ENCODE measurements at regions not wholly inside any gene's neighbourhood (a gene's known extent, or its start where the extent isn't known, plus 50 kb on each side); places are given as distances from the start of the nearest gene placed in this dataset.

DNA sequence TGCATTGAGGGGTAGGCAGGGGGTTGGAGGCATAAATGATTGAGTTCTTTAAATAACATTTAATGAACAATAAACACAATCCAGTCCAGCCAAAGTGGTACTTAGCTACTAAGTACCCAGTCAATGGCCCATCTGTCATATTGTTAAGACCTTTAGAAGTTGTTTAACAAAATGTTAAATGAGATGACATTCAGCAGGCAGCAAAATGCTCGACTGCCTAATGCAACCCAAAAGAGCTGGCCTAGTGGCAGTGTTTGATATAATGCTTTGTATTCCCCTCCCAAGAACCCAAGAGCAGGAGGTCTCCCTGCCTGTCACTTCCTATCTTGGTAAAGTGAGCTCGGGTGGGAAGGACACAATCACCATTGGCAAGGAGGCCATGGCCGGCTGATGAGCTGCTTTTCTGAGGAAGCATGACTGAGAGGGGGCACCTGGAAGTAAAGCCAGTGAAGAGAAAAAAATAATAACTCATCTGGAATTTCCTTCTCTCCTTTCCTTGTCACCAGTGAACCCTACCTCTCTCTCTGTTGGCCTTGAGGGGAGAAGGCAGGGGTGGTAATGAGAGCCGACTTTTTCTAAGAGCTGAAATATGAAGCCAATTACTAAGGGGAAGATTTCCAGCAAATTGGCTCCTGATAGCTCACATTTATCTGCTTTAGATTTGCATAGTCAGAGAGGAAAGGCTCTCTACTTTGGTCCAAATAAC, 140.6 kb downstream of the C1D start:
- DNase-seq, result no peak

DNA sequence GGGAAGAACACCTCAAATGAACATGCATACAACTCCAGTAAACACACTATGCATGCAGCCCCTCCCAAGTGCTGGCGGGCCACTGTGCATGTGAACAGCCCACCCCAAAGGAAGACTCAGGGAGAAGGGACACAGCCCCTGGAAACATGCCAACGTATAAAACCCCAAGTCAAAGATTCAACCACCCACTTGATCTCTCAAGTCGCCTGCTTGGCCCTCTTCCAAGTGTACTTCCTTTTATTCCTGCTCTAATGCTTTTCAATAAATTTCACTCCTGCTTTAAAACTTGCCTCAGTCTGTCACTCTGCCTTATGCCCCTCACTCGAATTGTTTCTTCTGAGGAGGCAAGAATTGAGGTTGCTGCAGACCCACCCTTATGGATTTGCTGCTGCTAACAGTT, 139.1 kb downstream of the C1D start:
- DNase-seq, result no peak

DNA sequence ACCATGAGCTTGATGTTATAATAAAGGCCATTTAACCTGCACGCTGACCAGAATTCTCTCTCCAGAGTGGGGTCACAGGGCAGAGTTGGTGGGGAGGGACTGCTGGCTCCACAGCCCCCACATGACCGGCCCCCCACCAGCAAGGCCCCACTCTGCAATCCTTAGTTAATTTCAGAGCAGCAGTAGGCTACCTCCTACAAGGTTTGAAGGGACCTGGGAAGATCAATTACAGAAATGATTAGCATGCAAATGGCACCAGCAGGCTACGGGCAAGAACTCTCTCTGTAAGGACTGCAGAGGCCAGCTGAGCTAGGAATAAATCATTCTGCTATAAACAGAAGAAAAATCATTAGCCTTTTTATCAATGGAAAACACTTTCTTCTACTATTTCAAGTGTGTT, 135.3 kb downstream of the C1D start:
- no peak for DNase-seq

DNA sequence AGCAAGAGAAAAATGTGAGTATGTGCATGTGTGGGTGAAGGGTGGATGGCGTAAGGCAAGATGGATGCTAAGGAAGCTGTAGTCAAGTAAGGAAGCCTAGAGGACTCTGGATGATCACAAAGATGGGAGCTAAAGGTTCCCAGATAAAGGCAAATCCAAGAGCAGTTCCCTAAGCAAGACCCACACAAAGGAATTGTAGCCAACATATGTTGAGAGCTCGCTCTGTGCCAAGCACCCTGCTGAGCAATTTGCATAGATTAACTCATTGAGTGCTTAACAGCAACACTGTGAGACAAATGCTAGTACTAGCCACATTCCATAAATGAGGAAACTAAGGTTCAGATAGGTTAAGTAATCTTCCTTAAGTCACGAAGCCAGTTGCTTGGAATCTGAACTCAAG, 132.6 kb downstream of the C1D start:
- no peak for DNase-seq

DNA sequence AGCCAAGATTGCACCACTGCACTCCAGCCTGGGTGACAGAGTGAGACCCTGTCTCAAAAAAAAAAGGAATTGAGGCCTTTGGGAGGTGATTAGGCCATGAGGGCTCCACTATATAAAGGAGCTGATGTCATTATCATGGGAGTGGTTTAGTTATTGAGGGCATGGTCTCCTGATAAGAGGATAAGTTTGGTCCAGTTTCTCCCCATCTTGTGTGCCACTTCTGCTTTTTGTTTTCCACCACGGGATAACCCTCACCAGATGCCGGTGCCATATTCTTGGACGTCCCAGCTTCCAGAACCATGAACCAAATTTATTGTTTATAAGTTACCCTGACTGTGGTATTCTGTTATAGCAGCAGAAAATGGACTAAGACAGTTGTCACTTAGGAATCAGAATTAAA, 125.8 kb downstream of the C1D start:
- DNase-seq, result no peak

DNA sequence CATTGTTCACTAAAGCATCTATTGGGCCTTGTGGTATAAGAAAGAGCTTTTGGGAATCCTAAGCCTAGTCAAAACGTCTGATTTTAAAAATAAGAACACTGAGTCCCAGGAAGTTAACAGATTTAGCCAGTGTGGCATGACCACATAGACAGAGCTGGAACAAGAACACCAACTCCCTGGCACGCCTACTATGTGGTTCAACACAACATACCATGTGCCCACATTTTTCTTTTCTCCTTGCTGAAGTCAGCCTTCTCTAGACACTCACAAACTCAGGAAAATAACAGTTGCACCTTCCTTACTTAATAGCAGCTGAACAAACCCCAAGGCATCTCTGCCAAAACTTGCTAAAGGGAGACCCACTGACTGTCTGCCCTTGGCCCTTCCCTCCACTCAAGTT, 124.8 kb downstream of the C1D start:
- no peak for DNase-seq

DNA sequence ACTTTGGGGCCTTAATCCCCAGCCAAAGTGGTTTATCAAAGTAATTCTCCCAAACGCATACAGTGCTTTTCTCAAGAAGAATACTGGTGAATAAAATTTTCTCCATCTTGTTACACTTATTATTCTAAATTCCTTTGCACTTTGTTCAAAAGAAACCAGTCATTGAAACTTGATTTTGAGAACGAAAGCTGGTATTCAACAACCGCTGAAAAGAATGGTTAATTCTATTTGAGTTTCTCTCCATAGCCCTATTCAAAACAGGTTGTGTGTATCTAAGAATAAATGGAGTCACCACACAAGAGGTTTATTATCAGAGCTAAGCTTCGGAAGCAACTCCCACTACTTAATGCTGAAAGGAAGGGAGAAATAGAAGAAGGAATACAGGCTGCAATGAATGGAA, 117.7 kb downstream of the C1D start:
- DNase-seq, result no peak

DNA sequence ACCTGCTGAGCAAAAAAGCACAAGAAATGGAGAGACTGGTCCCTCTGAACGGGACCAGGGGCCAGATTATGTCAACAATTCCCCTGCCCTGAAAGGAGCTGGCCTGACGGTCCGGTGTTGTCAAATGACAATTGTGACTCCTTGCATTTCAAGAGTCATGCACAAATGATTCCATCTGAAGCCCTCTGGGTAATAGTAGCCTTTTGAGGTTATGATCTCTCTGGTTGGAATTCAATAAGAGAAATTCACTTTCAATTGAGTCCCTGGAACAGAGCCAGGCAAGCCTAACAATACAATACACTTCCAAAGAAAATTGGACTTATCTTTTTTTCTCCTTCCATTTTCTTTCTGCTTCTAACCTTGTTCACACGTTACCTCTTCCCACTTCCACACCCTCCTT, 116.9 kb downstream of the C1D start:
- no peak for DNase-seq

DNA sequence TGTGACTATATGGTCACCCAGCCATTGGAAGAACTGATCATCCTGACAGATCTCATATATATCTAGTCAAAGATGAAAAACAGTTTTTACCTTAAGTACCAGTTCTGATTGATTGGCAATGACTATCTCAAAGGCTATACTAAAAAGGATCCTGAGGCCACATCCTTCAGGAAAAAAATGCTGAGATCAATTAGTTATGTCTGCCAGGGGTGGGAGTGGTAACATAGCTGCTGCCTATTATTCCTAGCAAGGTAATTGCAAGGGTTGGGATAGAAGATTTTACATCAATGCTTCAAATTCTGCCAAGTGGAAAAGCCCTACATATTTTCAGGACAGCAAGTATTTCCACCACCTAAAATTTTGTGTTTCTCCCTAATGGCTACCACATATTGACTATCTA, 114.7 kb downstream of the C1D start:
- DNase-seq, result no peak

DNA sequence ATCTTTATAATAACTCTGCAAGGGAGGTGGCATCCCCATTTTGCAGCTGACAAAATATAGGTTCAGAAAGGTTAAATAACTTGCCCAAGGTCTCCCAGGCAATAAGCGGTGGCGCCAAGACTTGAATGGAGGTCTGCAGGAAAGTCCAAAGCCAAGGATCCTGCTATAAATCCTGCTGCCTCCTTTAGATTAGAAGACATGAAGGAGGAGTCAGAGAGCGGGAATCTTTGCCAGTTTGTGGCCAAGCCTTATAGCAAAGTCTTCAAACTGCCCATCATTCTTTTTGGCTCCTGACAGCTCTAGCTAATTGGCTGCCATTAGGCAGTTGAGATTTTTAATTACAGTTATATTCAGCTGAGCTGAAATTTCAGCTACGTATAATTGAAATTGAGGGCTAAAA, 114.3 kb downstream of the C1D start:
- no peak for DNase-seq

DNA sequence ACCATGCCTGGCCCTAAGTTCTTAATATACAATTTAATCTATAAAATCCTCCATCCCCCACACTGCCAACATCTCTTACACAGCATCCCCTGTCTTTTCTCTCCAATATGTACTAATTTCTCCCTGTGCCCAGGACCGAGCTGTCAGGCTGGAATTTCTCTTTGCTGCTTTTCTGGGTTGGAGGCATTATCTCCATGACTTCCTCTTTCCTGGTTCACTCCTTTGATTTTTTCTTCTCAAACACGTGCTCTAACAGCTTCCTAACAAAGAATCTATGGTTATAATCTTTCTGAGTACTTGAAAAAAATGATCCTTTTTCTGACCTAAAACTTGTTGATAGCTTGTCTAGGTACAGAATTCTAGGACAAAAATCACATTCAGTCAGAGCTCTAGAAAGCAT, 112.8 kb downstream of the C1D start:
- no peak for DNase-seq

DNA sequence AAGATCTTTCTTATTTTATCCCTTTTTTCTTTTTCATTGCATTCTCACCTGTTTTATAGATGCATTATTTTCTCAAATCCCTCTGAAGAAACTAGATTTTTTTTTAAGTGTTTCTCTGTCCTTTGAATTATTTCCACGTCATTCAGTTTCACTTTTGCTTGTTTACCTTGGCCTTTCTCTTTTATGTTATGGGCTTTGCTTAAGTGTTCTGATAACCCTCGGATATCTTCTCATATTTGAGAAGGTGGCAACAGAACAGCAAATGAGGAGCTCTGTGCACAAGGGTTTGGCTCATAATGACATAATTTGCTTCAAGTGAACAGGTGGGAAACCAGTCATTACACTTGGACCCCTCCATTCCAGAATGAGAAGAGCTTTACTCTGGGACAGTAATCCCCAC, 111.9 kb downstream of the C1D start:
- no peak for DNase-seq

DNA sequence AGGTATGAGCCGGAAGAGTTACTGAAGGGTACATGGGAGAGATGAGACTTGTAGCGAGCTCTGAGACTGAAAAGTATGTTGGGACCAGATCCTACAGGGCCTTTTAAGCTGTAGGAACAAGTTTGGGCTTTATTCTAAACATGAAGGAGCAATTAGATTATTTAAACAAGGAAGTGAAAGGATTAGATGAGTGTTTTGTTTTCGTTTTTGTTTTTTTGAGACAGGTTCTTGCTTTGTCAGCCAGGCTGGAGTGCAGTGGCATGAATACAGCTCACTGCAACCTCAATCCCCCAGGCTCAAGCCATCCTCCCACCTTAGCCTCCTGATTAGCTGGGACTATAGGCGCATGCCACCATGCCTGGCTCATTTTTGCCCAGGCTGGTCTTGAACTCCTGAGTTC, 110.7 kb downstream of the C1D start:
- no peak for DNase-seq

DNA sequence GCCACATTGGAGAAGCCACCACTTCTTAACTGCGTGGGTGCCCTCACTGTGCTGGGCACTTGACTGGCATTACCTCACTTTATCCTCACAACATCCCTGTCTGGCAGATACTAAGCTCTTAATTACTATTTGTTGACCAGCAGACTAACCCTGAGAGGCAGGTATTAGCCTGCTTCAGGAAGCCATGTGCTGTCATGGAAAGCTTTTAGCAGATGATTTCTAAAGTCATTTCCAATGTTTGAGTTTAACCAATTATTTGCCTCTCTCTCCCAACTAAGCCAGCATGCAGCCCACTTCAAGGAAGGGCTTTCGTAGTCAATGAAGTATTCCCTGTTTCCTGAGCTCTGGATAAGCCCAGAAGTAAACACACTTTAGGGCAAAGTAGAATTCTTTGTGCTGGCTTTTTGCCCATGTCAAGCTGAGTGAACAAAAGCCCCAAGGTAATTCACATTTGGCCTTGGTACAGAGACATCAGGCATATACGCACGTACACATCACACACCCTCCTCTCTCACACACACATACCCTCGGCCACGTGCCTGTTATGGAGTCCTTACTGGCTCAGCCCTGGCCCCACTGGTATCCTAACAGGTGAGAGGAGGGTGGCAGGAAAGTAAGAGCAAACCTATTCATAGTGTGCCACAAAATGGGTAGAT, 108.6 kb downstream of the C1D start:
- no peak for DNase-seq

DNA sequence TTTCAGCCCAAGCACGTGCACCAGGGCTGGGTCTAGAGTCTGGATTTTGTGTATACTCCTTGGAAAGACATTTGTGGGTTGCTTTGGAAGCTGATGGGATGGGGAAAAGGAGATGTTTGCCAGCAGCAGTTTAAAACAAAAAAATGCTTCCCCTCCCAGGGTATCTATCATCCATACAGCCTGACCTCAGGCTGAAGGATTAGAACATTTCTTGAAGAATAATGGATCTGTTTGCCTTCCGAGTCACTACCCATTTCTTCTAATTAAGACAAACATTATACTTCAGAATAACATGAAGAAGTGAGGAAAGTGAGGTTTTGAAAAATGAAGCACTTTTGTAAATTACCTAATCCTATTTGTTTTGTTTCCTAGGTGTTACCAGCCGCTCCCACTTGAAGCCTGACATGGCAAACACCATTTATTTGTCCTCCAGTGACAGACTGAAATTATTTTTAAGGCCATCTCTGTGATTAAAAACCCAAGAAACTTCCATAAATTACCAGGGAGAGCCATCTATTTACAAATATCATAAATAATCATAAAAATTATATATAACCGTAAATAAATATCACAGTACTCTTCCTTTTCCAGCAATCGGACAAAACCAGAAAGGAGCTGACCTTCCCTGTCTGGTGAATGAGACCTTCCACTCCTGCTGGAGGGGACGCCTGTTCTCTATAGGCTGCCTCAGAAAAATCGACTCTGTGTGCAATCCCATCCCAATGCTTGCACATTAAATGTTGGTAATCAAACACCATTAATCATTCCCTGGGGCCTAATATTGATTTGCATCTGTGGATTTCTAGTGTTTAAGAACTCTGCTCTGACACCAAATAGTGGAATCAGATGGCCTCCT, 106.8 kb downstream of the C1D start:
- DNase-seq, result no peak

DNA sequence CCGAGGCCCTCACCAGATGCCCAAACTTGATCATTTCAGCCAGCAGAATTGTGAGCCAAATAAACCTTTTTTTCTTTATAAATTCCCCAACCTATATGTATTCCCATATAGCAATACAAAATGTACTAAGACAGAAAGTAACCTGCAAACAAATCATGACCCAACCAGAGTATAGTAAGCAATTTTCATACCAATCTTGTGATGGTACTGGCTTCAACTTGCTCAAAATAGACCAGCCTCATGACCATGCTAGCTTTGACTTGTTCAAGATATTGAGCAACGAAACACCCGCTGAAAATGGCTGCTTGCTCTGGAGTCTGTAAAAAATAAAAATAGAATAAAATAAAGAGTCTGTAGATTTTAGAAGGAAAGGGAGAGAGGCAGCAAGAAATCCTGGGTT, 97.6 kb downstream of the C1D start:
- DNase-seq, result no peak

DNA sequence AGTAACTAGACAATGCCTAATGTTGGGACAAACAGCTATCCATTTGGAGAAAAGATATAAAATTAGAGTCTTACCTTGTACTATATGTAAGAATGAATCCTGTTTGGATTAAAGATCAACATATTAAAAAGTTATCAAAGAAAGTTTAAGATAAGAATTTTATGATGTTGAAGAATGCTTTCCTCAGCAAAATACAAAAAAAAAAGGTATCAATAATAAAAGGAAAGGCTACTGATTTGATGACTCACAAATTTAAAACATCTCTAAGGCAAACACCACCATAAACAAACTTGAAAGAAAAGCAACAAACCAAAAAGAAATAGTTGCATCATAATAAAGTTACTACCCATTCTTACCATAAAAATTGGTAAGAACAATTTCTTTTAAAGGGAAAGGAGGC, 92.7 kb downstream of the C1D start:
- DNase-seq, result no peak

DNA sequence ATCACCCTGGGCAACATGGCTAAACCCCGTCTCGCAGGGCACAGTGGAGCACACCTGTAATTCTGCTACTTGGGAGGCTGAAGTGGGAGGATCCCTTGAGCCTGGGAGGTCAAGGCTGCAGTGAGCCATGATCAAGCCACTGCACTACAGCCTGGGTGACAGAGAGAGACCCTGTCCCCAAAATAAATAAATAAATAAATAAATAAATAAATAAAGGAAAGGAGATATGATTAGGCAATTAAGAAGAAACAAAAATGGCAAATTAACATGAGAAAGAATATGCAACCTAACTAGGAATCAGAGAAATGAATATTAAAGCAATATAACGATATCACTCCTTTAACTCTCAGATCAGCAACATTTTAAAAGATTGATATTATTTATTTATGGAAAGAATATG, 92.3 kb downstream of the C1D start:
- DNase-seq, result no peak

DNA sequence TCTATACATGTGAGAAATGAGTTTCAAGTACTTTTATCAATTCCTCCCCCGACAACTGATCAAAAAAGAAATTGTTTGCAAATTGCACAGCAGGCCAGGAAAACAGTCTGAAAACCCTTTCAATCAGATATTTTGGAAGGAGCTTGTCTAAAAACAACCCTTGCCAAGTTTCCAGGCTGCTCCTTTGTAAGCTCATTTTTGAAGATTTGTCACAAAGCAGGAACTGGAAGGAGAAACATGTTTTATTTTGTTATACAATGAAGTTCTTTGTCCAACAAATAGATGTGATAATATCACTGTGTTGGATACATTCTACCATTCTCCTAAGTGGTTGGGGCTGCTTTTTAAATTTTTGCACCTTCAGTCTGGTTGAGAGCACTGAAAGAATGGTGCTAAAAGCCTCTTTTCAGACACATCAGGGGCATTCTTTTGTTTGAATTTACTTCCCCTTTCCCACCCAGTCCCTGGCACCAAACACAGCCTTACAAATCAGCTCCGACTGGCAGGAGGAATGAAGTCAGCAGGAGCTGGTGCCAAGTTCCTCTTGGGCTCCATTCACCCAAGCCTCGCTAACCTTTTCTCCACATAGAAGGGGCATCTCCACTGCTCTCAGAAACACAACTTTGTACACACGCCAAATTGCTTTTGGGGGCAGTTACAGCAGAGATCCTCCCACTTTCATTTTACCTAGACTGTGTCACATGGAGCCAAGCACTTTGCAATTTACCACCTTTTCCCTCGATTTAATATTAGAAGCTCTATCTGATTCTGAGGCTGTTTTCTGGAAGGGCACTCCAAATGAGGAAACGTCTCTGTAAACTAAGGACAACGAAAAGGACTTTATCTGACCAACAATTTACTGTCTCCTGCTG, 88.0 kb downstream of the C1D start:
- no peak for DNase-seq

DNA sequence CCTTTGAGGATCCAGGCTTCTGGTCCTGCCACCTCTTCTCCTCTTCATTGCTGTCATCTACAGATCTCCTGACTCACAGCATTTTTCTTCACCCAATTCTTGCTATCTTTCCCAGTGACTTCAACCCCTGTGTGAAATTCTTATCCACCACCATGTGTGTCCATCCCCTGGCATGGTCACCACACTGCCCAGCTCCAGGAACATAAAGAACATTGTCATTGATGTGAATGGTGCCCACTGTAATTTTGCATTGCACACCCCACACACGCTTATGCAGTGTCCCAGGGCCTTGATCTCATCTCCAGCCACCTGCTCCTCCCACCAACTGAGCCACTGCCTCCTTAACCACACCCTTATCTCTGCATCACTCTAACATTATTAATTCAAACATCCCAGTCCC, 85.3 kb downstream of the C1D start:
- no peak for DNase-seq

DNA sequence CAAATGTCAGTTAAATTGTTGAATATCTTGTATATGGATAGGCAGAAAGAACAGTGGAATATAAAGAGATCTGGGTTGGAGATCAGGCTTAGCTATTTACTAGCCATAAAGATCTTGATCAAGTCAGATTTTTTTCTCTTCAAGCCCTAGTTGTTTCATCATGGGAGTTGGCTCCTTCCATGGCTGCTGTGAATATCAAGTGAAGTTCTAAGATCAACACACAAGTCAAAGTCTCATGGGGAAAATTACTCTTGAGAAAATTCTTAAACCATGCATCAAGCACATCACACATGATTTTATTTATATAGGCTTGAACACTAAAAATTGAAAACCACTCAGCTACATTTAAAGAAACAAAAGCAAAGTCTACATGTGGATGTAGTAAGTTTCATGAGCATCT, 79.8 kb downstream of the C1D start:
- no peak for DNase-seq

DNA sequence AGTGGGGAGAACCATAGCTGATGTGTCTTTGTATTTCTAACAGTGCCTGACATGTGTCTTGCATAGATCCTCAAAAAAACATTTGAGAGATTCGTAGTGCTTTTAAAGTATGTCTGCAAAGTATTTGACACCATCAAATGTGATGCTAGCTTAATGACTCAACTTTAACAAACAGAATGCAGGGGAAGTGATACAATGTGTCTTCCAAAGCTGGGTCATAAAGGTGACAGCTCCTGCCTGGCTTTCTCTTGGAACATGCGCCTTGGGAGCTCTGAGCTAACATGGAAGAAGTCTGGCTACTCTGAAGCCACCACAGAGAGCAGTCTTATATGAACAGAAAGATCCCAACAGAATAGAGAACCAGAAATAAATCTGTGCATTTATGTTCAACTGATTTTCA, 78.2 kb downstream of the C1D start:
- DNase-seq, result no peak

DNA sequence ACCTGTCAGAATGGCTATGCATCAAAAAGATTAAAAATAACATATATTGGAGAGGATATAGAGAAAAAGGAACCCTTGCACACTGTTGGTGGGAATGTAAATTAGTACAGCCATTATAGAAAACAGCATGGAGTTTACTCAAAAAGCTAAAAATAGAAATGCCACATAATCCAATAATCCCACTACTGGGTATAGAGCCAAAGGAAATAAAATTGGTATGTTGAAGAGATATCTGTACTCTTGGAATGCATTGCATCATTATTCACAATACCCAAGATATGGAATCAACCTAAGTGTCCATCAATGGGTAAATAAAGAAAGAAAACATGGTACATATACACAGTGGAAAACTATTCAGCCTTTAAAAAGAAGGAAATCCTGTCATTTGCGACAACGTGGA, 77.2 kb downstream of the C1D start:
- DNase-seq, result no peak

All from right hindlimb (tissue), 1 donor.